Mucosa of gallbladder (tissue), 1 donor: ENCODE measurements at regions not wholly inside any gene's neighbourhood (a gene's known extent, or its start where the extent isn't known, plus 50 kb on each side); places are given as distances from the start of the nearest gene placed in this dataset.

ENCODE experiments used
- DNase-seq: peaks from one replicate; pipeline ENCODE4 v3.0.0-alpha.2; 2020; ENCODE audit warnings: low spot score
- donor health status: DM: no; HTN: no; CAD: no.

DNA sequence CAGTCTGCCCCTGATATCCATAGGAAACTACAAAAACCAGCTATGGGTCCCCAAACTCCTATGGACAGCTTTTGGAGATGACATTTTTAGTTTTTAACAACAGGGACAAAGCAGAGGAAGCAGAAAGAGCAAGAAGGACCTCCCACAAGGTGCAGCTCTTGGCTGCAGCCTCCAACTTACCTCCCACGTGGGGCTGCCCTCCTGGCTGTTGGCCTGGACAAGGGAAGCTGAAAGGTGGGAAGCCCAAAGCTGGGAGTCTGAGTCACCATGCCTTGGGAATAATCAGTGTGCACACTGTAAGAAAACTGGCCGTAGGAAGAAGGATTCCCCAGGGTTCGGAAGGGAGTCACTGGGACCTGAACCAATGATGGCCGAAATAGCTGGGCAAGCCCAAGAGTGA, 51.8 kb upstream of the PAX1 start:
- DNase-seq, result no peak

DNA sequence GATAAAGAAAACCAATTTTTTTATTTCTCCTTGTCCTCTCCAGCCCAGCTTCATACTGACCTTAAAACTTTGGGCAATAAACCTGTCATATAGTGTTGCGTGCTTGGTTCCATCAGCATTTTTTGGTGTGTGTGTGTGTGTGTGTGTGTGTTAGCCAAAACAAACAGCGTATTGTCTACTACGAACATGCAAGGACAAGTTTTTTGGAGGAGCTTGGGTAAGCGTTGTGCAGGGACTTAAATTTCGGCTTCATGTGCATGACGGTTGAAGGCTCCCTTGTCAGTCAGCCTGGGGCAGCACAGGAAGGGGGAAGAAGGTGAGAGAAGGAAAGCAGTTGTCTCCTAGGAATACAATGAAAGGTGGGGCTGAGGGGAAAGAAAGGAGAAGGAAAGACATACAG, 62.0 kb upstream of the PAX1 start:
- no peak for DNase-seq

DNA sequence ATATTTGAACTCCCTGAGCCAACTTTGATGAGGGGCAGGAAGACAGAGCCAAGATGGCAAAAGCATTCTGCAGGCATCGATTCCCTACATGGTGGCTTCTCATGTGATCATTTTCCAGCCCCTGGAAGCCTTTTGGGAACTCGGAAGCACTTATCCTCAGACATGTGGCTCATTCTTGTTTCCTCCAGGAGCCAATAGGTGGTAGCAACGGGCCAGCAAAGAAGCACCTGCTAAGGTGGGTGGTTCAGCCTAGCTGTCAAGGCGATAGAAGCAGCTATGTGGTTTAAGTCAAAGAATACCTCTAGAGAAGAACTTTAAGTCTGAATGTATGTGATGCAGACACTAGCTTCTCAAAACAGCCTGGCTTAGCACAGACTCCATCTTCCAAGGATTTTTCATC, 64.9 kb upstream of the PAX1 start:
- DNase-seq, result no peak

DNA sequence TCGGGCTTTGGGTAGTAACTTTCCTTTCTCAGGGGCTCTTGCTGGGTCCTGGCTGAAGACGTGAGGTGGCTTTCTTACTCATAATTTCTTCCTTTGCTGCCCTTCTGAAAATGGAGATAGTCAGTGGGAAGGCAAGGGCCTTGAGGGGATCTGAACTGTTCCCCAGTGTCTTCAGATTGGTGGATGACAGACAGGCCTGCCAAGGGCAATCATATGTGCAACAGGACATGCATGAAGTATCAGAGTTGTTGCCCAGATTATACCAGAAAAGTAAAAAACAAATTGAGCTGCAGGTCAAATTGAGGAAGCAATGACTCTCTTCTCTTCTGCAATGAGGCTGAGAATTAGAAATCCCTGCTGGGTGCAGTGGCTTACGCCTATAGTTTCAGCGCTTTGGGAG, 71.6 kb upstream of the PAX1 start:
- no peak for DNase-seq

DNA sequence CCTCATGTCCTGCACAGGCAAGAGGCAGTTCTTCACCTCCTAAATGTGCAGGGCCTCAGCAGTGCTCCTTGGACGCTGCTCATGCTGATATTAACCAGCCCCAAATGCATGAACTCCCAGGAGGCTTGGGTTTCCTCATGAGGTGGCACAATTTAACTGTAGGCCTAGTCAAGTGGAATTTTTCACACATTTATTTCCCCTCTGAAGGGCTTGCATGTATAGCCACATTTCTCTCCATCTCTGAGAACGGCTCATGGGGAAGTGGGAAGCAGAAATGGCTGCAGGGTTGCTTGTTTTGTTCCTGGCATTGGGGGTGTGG, 72.8 kb upstream of the PAX1 start:
- DNase-seq, result no peak

DNA sequence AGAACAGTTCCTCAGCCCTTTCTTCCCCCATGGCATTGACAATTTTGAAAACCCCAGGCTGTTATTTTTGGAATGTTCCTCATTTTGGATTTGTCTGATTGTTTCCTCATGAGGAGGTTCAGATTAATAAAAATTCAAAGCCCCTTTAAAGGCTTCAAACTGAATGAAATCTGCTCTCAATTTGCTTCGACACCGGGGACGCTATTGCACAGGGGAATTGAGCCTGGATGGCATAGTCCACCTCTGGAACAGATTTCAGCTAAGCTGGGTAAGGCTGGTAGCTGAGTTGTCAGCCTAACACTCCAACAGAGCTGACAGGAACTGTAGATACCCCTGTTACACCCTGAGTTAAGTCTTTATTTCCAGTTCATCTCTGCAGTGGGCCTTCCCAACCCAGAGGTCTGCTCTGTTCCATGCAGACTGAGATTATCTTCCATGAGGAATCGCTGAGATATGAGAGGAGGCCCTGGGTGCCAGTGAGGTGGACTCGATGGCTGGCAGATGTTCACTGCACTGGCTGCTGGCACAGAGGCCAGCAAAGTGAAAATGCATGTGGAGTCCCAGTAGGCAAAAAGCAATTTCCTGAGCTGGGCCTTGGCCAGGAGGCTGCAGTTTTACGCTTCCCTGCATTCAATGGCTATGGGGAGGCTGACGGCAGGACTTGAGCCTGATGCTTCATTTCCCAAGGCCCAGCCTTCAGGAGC, 73.3 kb upstream of the PAX1 start:
- no peak for DNase-seq

DNA sequence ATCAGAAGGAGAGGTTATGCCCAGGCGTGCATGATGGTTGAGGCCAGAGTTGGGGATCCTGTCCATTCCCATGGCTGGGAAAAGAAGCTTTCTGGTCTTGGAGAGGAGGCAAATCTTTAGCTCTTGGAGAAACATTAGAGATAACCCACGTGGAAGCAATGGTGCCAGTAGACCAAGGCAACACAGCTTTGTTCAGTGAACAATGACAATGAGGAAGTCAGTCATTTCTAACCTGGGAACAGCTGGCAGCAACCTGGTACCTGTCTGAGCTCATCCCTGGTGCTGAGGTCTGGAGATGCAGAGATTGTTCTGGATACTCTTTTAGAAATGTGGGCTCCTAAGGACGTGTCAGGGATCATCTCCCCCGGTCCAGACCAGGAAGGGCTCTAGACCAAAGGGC, 76.7 kb upstream of the PAX1 start:
- no peak for DNase-seq

DNA sequence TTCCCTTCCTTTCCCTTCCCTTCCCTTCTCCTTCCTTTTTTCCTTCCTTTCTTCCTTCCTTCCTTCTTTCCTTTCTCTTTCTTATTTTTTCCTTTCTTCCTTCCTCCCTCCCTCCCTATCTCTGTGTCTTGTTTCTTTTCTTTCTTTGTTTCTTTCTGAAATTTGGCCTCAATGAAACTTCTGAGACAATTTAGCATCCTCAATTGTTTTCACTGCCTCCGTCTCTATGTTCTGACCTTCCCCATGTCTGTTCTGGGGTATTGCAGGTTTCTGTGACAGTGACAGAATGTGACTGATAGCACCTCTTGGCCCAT, 81.7 kb upstream of the PAX1 start:
- no peak for DNase-seq

DNA sequence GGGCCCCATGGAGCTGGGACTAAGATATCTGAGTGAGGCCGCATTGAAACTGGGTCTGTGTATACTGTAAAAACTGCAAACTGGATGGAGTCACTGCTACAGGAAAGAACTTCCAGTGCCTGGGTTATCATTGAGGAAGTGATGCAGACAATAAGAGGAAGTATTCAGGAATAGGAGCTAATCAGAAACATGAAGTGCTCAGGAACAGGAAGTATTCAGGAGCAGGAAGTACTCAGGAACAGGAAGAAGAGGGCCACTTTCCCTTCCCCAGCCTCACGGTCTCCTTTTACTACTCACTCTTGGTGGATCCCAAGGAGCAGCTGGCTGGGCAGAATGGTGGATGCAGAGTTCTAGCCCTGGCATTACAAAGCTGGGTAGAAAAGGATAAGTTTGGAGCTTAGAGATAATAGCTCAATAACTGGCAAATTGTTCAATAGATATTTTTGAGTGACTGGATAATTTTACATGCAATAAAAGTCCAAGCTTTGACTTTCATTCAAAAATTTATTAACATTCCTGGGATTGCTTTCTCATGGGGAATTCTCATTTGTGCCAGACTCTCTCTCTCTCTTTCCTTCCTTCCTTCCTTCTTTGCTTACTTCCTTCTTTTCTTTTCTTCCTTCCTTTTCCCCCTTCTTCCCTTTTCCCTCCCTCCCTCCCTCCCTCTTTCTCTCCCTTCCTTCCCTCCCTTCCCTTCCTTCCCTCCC, 82.2 kb upstream of the PAX1 start:
- no peak for DNase-seq

DNA sequence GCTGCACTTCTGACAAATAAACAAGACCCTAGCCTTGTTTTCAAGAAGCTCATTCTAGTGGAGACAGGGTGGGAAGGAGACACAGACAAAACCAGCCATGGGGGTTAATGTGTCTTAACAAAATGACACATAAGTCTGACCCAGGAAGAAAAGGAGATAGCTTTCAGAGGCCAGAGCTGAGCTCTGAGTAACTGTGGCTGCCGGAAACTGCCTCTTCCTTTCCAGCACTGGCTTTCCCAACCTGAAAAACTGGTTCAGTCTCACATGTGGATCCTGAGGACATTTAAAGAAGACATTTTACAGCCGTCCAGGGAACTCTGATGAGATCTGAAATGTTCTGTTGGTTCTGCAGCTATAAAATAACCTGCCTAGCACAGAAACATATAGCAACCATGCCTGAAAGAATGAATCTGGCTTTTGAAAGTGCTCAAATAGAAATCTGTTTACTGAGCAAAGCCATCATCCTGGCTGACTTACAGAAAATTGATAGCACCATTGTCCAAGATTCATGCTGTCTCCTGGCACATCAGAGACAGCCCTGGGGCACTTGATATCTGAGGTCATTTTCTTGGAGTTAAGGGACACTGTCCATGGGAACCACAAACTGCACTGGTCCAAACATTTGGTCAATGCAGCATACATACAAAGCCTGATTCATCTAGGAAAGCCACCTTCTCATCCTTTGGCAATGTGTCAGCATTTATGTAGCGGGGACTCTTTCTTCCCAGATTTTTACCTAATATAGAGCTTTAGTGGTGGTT, 83.2 kb upstream of the PAX1 start:
- no peak for DNase-seq

DNA sequence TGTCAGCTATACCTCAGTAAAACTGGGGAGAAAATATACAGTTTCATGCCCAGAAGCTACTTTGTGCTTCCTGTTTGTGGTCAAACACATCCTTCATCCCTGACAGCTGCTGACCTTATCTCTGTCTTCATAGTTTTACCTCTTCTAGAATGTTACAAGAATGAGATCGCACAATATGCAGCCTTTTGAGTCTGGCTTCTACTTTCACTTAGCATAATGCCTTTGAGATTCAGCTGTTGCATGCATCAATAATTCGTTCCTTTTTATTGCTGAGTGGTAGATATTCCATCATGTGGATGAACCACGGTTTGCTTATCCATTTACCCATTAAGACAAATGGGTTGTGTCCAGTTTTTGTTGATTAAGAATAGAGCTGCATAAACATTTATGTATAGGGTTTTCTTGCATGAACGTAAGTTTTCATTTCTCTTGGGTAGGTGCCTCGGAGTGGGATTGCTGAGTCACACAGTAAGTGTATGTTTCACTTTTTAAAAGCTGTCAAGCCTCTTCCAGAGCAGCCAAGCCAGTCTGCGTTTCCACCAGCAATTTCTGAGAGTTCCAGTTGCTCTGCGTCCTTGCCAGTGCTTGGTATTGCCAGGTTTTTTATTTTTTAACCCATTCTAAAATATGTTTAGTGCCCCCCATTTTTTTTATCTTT, 86.6 kb upstream of the PAX1 start:
- DNase-seq, result no peak

DNA sequence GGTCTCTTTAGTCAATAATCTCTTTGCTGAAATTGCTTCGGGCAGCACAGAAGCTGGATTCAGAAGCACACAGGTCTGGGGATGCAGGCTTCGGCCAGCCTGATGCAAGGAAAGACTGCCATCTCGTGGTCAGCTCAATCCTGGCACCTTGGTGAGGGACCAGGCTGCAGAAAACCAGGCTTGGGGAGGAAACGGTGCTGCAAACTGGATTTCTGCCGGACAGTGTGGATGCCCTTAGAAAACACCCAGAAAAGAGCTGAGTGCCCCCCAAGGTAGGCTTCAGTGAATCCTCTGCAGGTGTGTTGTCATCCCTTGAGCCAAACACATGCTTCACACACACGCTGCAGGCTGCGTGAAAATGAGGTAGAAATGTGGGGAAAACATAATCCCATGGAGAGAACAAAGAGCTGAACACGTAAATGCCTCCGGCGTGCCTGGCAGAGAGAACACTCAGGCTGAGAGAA, 89.8 kb upstream of the PAX1 start:
- DNase-seq, result peak; percentile 43

DNA sequence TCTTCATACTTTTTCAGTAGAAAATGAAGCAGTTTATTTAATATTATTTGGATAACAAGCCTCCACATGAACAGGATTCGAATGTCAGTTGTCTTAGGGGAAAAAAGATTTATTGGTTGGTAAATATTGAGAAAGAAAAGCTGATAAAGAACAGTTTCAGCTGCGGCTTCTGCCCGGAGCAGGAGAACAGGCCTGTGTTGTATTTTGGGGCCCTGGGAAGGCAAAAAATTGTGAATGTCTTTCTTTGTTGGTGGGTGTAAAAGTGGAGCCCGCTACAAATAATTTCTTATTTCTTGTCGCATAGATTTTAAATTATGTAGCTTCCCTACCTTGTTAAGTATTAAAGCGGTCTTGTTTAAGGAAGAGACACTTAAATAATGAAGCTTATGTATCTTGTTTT, 90.5 kb upstream of the PAX1 start:
- no peak for DNase-seq

DNA sequence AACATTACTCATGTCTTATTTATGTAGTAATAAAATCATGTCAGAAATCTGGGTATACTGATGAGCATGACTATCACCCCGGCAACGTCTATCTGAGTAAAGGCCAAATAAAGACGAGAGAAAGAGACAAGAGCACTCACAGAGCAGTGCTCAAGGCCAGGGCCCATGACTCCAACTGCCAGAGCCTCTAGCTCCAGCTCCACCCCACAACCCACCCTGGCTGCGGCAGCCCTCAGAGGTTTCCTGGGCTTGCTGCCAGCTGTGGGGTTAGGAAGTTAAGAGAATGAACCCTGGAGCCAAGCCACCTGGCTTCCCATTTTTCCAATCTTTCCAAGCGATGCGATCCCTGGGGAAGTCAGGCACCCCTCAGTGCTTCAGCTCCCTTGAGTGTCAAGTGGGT, 92.0 kb upstream of the PAX1 start:
- DNase-seq, result peak; percentile 11

DNA sequence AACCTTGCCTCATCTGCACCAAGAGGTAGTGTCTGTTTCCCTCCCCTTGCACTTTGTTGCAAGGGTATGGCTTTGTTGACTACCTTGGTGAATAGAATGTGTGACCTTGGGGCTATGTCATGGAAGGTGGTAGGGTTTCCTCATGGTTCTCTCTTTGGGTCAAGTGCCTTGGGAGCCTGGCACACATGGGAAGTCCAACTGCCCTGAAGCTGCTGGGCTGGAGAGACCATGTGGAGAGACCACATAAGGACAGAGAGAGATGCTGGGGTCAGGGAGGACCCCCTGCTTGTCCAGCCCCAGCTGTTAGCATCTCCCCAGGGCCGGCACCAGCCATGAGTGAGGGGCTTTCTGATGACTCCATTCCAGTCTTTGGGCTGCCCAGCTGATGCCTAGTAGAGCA, 95.5 kb upstream of the PAX1 start:
- DNase-seq, result no peak

DNA sequence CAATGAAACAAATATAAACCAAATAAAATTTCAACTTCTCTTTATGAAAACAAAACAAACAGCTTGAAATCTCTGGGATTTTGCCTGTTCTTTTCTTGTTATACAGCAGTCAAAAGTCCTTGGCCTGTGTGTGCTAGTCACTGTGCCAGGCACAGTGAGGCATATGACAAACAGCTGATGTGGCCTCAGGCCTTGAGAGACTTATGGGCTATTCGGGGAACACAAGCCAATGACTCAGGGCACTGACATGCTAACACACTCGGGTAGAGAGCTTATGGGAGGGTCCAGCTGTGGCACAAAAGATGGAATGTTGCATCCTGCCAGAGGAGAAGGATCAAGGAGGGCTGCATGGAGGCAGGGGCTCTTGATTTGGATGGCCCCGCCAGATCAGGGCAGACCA, 95.4 kb upstream of the NKX2-2 start:
- DNase-seq, result no peak

DNA sequence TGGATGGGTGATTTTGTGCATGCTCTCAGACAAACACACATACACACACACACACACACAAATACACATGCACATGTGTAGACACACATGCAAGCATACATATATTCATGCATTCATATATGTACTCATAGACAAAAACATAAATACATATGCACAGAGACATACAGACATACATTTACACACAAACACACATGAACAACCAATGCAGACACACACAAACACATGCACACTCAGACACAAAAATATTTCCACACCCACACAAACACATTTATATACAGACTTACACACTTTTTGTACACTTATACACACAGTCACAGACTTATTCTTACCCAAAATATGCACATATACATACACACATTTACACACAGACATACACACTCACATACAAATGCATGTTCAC, 94.9 kb upstream of the NKX2-2 start:
- DNase-seq, result no peak

DNA sequence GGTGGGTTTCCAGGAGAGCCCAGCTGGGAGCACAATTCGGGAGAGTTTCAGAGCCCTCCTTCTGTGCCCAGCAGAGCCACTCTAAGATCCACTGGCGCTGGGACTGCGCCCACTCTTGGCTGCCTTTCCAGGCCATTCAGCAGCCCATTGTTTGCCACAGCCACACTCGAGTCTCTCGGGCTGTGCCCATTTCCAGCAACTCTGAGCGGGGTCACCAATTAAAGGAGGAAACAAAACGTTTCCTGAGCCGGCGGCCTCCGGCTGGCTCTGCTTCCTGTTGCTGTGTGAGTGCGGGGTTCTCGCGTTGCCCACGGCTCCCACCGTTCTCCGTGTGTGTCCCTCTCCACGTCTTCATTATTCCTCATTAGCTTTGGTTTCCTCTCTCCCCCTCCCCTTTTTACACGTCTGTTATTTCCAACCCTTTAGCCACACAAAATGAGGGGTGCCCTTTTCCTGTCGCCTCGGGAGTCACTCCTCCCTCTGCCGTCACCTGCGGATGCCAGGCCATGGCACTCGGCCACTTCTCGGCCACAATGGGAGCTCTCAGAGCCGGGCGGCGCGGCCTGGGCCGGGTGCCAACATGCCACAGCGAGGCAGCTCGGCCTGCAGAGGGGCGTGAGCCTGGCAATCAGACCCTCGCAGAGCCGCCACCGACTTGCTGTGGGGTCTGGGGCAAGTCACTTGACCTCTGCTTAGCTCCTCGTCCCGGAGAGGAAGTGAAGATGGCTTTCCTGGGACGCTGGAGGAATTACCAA, 94.3 kb upstream of the NKX2-2 start:
- no peak for DNase-seq

DNA sequence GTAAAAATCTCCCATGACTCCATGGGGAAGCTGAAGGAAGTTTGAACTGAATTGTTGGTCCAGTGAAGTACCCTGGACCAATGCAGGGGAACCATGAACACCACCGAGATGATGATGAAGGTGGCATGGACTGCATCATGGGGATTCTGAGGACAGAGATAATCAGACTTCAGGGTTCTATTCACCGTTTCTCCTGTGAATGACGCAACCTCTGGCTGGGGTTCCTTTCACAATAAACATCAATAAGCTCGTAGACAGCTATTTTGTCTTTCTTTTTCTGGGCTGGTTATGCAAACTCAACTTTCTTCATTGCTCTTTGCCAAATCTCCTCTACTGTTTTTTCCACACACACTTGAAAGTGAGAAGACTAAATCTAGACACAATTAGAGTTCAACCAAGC, 87.9 kb upstream of the NKX2-2 start:
- no peak for DNase-seq

DNA sequence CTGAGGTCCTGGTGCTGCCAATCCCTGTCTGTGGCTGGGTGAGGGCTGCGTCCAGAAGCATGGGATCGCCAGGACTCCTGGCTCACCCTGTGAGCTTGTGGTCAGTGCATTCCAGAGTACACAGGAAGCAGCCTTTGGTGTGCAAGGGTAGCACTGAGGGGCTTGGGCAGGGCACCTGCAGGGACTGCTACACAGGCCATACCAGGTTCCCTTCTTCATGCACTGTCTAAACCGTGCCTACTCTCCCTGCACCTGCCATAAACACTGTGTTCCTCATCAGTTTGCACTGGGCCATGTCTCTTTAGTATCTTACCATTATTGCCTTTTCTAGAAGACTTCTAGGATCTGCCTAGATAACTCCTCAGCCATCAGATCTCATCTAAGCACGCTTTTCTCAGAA, 72.8 kb upstream of the NKX2-2 start:
- no peak for DNase-seq

DNA sequence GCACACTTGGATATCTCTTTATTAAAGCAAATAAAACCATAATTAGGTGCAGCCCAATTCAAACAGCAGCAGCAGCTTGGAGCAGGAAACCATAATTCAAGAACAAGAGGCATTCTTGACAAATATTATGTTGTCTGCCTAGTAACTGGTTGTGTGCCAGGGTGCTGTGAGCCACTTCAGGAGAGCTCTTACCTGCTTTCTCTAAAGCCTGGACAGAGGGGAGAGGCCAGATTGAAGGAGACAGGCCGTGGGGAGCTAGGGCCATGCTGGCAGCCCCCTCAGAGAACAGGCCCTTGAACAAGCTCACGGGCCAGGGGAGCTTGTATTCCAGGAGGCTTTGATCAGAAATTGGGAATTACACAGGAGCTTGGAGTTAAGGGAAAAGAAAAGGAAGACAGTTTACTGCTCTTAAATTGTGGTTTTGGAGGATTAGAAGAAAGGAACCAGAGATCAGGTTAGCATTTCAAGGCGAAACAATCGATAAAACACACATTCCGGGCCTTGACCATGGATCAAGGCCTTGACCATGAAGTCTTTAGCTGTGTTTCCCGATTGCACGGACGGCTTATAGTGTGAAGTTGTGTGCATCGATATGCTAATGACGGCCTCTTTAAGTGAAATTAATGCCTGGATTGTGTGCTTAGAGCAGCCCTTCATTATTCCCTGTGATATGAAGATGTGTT, 69.8 kb upstream of the NKX2-2 start:
- no peak for DNase-seq

DNA sequence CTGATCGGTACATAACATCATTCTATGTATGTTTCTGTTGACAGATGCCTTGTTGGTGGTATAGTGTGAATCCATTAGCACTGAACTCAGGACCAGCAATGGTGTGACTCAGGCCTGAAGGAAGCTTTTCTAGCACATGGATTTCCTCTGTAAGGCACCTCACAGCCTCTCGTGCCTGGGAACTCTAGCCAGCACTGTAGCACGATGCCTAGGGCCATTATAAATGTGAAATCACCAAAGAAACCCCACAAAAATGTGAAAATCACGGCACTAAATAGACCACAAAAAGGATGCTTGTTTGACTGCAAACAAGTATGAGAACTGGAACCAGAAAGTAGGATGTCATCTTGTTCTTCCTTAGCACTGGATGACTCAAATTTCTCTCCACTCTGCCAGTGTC, 63.7 kb upstream of the NKX2-2 start:
- no peak for DNase-seq
